22Rv1 (cell line): ENCODE measurements at regions not wholly inside any gene's neighbourhood (a gene's known extent, or its start where the extent isn't known, plus 50 kb on each side); places are given as distances from the start of the nearest gene placed in this dataset.

Experiments used
- H3K27ac ChIP-seq: fragments of 450-650 bp; 2 replicates; pipeline ENCODE4 v1.5.1; 2017
- CTCF ChIP-seq: fragments of 450-650 bp; IDR thresholded peaks from 2 replicates; pipeline ENCODE4 v1.5.1; 2017; ENCODE audit warnings: mild to moderate bottlenecking
- ZFX ChIP-seq: fragments of 450-650 bp; IDR thresholded peaks from 2 replicates; pipeline ENCODE4 v1.6.1; 2017; ENCODE audit warnings: antibody characterized with exemption, borderline replicate concordance

- H3K27ac ChIP-seq = no peak overlapping the region
- TF ChIP-seq CTCF (no peak), ZFX (no peak)
These were observed 63.7 kb upstream of the FANCL start for GRCh38 chr2:58304843-58305242.

GRCh38 chr2:58299123-58299522, 58.0 kb upstream of the FANCL start:
- TF ChIP-seq ZFX = no peak
- no peak overlapping the region for H3K27ac ChIP-seq

- TF ChIP-seq CTCF (no peak), ZFX (no peak)
- H3K27ac ChIP-seq = no peak overlapping the region
These were observed 51.9 kb upstream of the FANCL start for GRCh38 chr2:58293056-58293455.

DNA sequence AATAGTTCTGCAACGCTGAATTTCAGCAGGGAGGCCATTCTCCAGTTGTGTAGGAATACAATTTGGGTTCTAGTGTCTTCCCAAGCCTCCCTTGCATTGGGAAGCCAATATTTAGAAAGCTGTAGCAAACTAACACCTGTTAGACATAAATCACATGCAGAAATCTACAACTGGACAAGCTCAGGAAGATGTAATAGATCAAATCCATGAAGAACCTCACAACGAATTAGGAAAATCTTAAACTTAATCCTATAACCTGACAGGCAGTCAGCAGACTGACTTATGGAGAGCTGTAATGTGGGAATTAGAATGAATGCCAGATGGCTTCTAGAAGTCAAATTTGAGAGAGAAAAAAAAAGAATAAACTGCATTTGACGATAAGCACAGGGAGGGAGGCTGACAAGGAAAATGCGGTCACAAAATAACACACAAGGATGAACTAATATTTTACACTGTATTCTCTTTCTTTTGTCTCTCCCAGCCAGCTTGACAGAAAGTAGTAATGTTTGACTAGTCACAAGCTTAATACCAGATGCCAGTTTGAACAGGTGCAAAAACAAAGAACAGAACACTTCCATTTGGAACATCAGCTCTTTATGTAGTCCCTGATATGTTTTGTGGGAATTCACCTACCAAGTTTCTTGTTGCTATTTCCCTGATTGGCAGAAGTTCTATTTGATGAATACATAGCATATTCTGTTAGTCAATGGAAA, 50.8 kb upstream of the FANCL start:
- H3K27ac ChIP-seq = no peak overlapping the region
- TF ChIP-seq CTCF (no peak), ZFX (no peak)
